HCT116 (cell line): ENCODE measurements at regions not wholly inside any gene's neighbourhood (a gene's known extent, or its start where the extent isn't known, plus 50 kb on each side); places are given as distances from the start of the nearest gene placed in this dataset.
"Not testable (repeated sequence)": the region's sequence is repeated elsewhere in the genome, so short reads cannot be mapped to it uniquely, and the experiment has no call there.

Source experiments
- ATAC-seq: fragments of 200-7000 bp; cut with Tn5 transposase; 2 replicates; pipeline ENCODE4 v1.9.1; 2020; ENCODE audit warnings: mild to moderate bottlenecking, moderate library complexity
- BruUV-seq: library from RNA; stranded (reverse); fragments of 400-500 nt; replicated peaks from 2 replicates; lab custom pipeline; 2021; lab: Mats Ljungman, UMichigan
- CTCF ChIA-PET: fragments of 300-600 bp; sonication (Branson Sonifier 250); formaldehyde crosslinking; loops from one replicate; lab custom pipeline; 2021; ENCODE audit warnings: antibody characterized with exemption; lab: Charles Lee
- POLR2A ChIA-PET: fragments of 300-600, 350-600 bp; sonication (Branson Sonifier 250); formaldehyde crosslinking; loops from one replicate; lab custom pipeline; 2021; ENCODE audit warnings: antibody characterized with exemption; lab: Charles Lee
- RAD21 ChIA-PET, 2 experiments: fragments of 300-600 bp; sonication (Branson Sonifier 250); formaldehyde crosslinking; loops; one replicate each; lab custom pipeline; 2023; ENCODE audit warnings: low total read pairs in 2 of 2; ENCODE audit not compliant: uncharacterized antibody in 2 of 2, unreplicated experiment in 2 of 2, low non-redundant PET in 1 of 2; lab: Charles Lee
- DNase-seq: peaks from one replicate; pipeline ENCODE4 v3.0.0-alpha.2; 2010; ENCODE audit warnings: low read depth, low spot score
- H2AFZ ChIP-seq: fragments of 200-600 bp; shearing (Covaris generic), sonication (generic); 2 replicates; pipeline ENCODE4 v1.6.1; 2017; ENCODE audit warnings: low read depth, mixed run types, mixed read lengths, antibody characterized with exemption, low read length; ENCODE audit not compliant: poor library complexity, severe bottlenecking
- H3K27ac ChIP-seq: 2 replicates; pipeline ENCODE4 v1.5.1; 2012; ENCODE audit warnings: low read depth, low read length
- H3K27me3 ChIP-seq: fragments of 200-600 bp; sonication (generic); 2 replicates; pipeline ENCODE4 v1.6.1; 2016; ENCODE audit warnings: mixed run types, low read length, mixed read lengths; ENCODE audit not compliant: insufficient read depth
- H3K36me3 ChIP-seq, 2 experiments: fragments of 200-500 bp in 1 of 2; fragments of 200-600 bp in 1 of 2; sonication (Bioruptor generic) in 1 of 2; sonication (generic) in 1 of 2; 2 replicates each; pipeline versions ENCODE4 v1.5.1 to v1.6.1; 2014 to 2016; ENCODE audit warnings: low read length in 2 of 2, inconsistent platforms in 1 of 2, mixed read lengths in 1 of 2, mixed run types in 1 of 2; ENCODE audit not compliant: insufficient read depth in 2 of 2, control insufficient read depth in 1 of 2
- H3K4me1 ChIP-seq, 2 experiments: fragments of 200-600 bp in 1 of 2; sonication (generic) in 1 of 2; 2 replicates each; pipeline versions ENCODE4 v1.5.1 to v1.6.1; 2012 to 2017; ENCODE audit warnings: low read length in 2 of 2, inconsistent platforms in 1 of 2, mild to moderate bottlenecking in 1 of 2, mixed read lengths in 1 of 2, mixed run types in 1 of 2, moderate library complexity in 1 of 2; ENCODE audit not compliant: insufficient read depth in 2 of 2, control insufficient read depth in 1 of 2
- H3K4me2 ChIP-seq: fragments of 200-600 bp; sonication (generic); 2 replicates; pipeline ENCODE4 v1.6.1; 2017; ENCODE audit warnings: mixed run types, low read length, mixed read lengths
- H3K4me3 ChIP-seq, 2 experiments: fragments of 200-600 bp in 1 of 2; sonication (generic) in 1 of 2; replicated peaks in 1 of 2; 2 replicates each; pipeline ENCODE4 v1.5.1; 2011 to 2016; ENCODE audit warnings: low read length in 2 of 2, control low read depth in 1 of 2, low read depth in 1 of 2, mild to moderate bottlenecking in 1 of 2, mixed read lengths in 1 of 2, mixed run types in 1 of 2
- H3K79me2 ChIP-seq: fragments of 200-600 bp; sonication (generic); 2 replicates; pipeline ENCODE4 v1.6.1; 2017; ENCODE audit warnings: mild to moderate bottlenecking, mixed run types, low read length, moderate library complexity, mixed read lengths; ENCODE audit not compliant: insufficient read depth
- H3K9ac ChIP-seq: fragments of 200-600 bp; sonication (generic); 2 replicates; pipeline ENCODE4 v1.6.1; 2016; ENCODE audit warnings: low read length, mixed read lengths
- H3K9me2 ChIP-seq: fragments of 200-600 bp; sonication (generic), shearing (Covaris generic); 2 replicates; pipeline ENCODE4 v1.6.1; 2017; ENCODE audit warnings: mixed run types, mild to moderate bottlenecking, moderate library complexity; ENCODE audit not compliant: insufficient read depth
- H3K9me3 ChIP-seq, 2 experiments: fragments of 200-500 bp in 1 of 2; fragments of 200-600 bp in 1 of 2; sonication (Bioruptor generic) in 1 of 2; sonication (generic) in 1 of 2; 2 replicates each; pipeline ENCODE4 v1.6.1; 2014 to 2017; ENCODE audit warnings: low read length in 2 of 2, mixed read lengths in 2 of 2, inconsistent platforms in 1 of 2, low read depth in 1 of 2, mild to moderate bottlenecking in 1 of 2, mixed run types in 1 of 2, moderate library complexity in 1 of 2; ENCODE audit not compliant: control insufficient read depth in 1 of 2, insufficient read depth in 1 of 2
- H4K20me1 ChIP-seq: fragments of 200-600 bp; sonication (generic), shearing (Covaris generic); 2 replicates; pipeline ENCODE4 v1.6.1; 2017; ENCODE audit warnings: mixed run types, mild to moderate bottlenecking, moderate library complexity; ENCODE audit not compliant: insufficient read depth
- CTCF ChIP-seq, 3 experiments: fragments of 200-600 bp in 1 of 3; sonication (generic) in 1 of 3; IDR thresholded peaks in 2 of 3; conservative IDR thresholded peaks in 1 of 3; 2 replicates each; pipeline ENCODE4 v1.5.1; 2012 to 2017; ENCODE audit warnings: low read depth in 2 of 3, low read length in 2 of 3, antibody characterized with exemption in 1 of 3, borderline replicate concordance in 1 of 3, control low read depth in 1 of 3, mild to moderate bottlenecking in 1 of 3, mixed read lengths in 1 of 3, mixed run types in 1 of 3, moderate library complexity in 1 of 3; ENCODE audit not compliant: insufficient read depth in 1 of 3
- EZH2phosphoT487 ChIP-seq: fragments of 200-600 bp; IDR thresholded peaks from 2 replicates; pipeline ENCODE4 v1.6.1; 2018; ENCODE audit warnings: antibody characterized with exemption, borderline replicate concordance
- SRF ChIP-seq: IDR thresholded peaks from 2 replicates; pipeline ENCODE4 v1.6.1; 2012; ENCODE audit warnings: low read depth
- intact Hi-C: fragments of 100-400 bp; cut with micrococcal nuclease; formaldehyde crosslinking; loops from 2 replicates; pipeline ENCODE4 v1.10.0; 2022

- RAD21 ChIA-PET, H3K79me2 ChIP-seq, H3K4me3 ChIP-seq, H3K9me2 ChIP-seq, H3K4me1 ChIP-seq, CTCF ChIA-PET, H4K20me1 ChIP-seq, H2AFZ ChIP-seq, H3K27ac ChIP-seq, H3K27me3 ChIP-seq, H3K9ac ChIP-seq, ATAC-seq, BruUV-seq, POLR2A ChIA-PET, intact Hi-C loops, H3K4me2 ChIP-seq, DNase-seq, H3K36me3 ChIP-seq, H3K9me3 ChIP-seq: not testable (repeated sequence)
These were observed 985.8 kb upstream of the POT1 start for GRCh38 chr7:125915381-125915948.

- ChIA-PET CTCF (no interaction called here), POLR2A (no interaction called here)
- Histone ChIP-seq H4K20me1 (no peaks in the 10 kb centered on the region), H2AFZ (no peak overlapping the region), H3K4me3 (no peak overlapping the region), H3K9me3 (no peaks in the 10 kb centered on the region), H3K27me3 (no peaks in the 10 kb centered on the region)
- BruUV-seq, result no TSS peak
- TF ChIP-seq CTCF (IDR thresholded peaks at IDR 0.05 in 2 of 3, conservative IDR thresholded peaks at IDR 0.05 in 1 of 3; ENCODE audit: borderline replicate concordance in 1 of 3, insufficient read depth in 1 of 3, low read depth in 2 of 3, low read length in 2 of 3) (no peak), EZH2phosphoT487 (no peak), SRF (0 out of 2 replicates have a peak, but pooled peaks have one; percentile 24)
- TF ChIP-seq, all 23 proteins: peak for 1
- intact Hi-C loops, result no loop called here
- Histone ChIP-seq H3K9ac (no peak overlapping the region), H3K4me1 (no peaks in the 10 kb centered on the region), H3K27ac (no peak overlapping the region), H3K9me2 (no peaks in the 10 kb centered on the region), H3K4me2 (no peak overlapping the region), H3K36me3 (no peaks in the 10 kb centered on the region), H3K79me2 (no peaks in the 10 kb centered on the region)
- RAD21 ChIA-PET, result no interaction called here
- ATAC-seq, result no peak
- DNase-seq, result no peak
These were observed 979.1 kb upstream of the POT1 start for GRCh38 chr7:125908711-125909110.
